SK-N-MC (cell line): ENCODE measurements at regions not wholly inside any gene's neighbourhood (a gene's known extent, or its start where the extent isn't known, plus 50 kb on each side); places are given as distances from the start of the nearest gene placed in this dataset.

Experiments
- EZH2 ChIP-seq: fragments of 200-600 bp; sonication (generic); IDR thresholded peaks from one replicate; pipeline ENCODE4 v1.6.1; 2017; ENCODE audit warnings: antibody characterized with exemption
- FOXP2 ChIP-seq: optimal IDR thresholded peaks from 2 replicates; pipeline ENCODE3; 2011; ENCODE audit warnings: mild to moderate bottlenecking, moderate library complexity; ENCODE audit not compliant: insufficient read depth; ENCODE audit errors: extremely low read length, control extremely low read depth
- POLR2AphosphoS5 ChIP-seq: IDR thresholded peaks from 2 replicates; pipeline ENCODE4 v1.6.1; 2012; ENCODE audit warnings: mild to moderate bottlenecking, low read depth, low read length, borderline replicate concordance

- no peak for TF ChIP-seq POLR2AphosphoS5
- no peak for TF ChIP-seq EZH2
- TF ChIP-seq FOXP2: no peak
Measured at GRCh38 chr5:96528826-96529474, 95.9 kb upstream of the PCSK1 start.
